C4-2B (cell line): ENCODE measurements at regions not wholly inside any gene's neighbourhood (a gene's known extent, or its start where the extent isn't known, plus 50 kb on each side); places are given as distances from the start of the nearest gene placed in this dataset.

Experiments
- ZFX ChIP-seq: fragments of 450-650 bp; IDR thresholded peaks from 2 replicates; pipeline ENCODE4 v1.6.1; 2017
- TF ChIP-seq, protein P1 (sequence below): fragments of 450-650 bp; conservative IDR thresholded peaks from 2 replicates; pipeline ENCODE4 v1.5.1; 2017; ENCODE audit warnings: mild to moderate bottlenecking

DNA sequence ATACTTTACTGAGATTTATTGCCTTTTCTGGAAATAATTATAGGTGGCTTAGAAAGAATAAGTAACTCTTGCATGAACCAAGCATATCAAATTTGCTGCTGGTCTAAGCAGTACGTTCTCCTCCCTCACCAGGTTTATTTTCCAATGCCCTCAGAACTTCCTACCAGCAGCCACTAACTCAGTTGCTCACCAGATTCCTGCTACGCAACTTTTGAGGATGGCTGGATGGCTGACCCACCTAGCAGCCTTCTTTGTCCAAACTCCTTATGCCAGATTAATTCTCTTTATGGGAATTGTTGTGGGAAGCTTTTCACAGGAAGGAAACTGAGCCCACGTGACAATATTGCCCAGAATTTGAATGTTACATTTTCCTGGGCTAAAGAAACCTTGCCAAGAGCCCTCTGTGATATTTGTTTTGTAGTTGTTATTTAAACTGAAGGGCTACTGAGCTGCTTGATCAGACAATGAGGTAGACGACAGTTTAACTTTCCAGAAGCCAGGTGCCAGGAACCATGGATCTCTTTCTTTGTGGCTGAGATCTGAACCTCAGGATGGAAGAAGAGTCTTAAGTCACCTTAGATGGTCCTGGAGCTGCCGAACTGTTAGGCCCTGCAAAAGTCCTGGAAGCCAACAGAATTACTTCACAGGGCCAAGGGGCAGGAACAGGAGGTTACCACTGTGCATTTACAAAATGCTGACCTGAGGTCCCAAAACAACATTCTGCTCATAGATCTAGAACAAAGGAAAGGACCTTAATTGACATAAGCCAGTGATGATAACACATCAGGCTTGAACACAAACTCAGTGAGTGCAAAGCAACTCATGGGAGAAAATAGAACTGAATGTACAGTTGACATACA is 85.5 kb upstream of the ATP1A1 start:
- TF ChIP-seq, protein P1, sequence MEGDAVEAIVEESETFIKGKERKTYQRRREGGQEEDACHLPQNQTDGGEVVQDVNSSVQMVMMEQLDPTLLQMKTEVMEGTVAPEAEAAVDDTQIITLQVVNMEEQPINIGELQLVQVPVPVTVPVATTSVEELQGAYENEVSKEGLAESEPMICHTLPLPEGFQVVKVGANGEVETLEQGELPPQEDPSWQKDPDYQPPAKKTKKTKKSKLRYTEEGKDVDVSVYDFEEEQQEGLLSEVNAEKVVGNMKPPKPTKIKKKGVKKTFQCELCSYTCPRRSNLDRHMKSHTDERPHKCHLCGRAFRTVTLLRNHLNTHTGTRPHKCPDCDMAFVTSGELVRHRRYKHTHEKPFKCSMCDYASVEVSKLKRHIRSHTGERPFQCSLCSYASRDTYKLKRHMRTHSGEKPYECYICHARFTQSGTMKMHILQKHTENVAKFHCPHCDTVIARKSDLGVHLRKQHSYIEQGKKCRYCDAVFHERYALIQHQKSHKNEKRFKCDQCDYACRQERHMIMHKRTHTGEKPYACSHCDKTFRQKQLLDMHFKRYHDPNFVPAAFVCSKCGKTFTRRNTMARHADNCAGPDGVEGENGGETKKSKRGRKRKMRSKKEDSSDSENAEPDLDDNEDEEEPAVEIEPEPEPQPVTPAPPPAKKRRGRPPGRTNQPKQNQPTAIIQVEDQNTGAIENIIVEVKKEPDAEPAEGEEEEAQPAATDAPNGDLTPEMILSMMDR: no peak
- TF ChIP-seq ZFX: no peak
